Thymus (tissue), 11 donors: ENCODE measurements at regions not wholly inside any gene's neighbourhood (a gene's known extent, or its start where the extent isn't known, plus 50 kb on each side); places are given as distances from the start of the nearest gene placed in this dataset.

Source experiments
- DNase-seq, 9 donors: peaks; one replicate each; pipeline ENCODE4 v3.0.0-alpha.2; 2013; ENCODE audit warnings: low spot score in 9 of 9, low read depth in 6 of 9, missing footprints in 1 of 9
- H3K27ac ChIP-seq, 2 donors: one replicate each; pipeline ENCODE4 v1.5.1; 2013; ENCODE audit warnings: control low read depth in 1 of 2, low read depth in 1 of 2, low read length in 1 of 2, mild to moderate bottlenecking in 1 of 2, moderate library complexity in 1 of 2
- H3K27me3 ChIP-seq, 2 donors: one replicate each; pipeline ENCODE4 v1.5.1; 2013; ENCODE audit warnings: low read length in 1 of 2; ENCODE audit not compliant: control insufficient read depth in 2 of 2, insufficient read depth in 1 of 2
- H3K36me3 ChIP-seq, 2 donors: one replicate each; pipeline ENCODE4 v1.5.1; 2013; ENCODE audit warnings: low read length in 1 of 2, mild to moderate bottlenecking in 1 of 2, moderate library complexity in 1 of 2; ENCODE audit not compliant: control insufficient read depth in 2 of 2, insufficient read depth in 2 of 2
- H3K4me1 ChIP-seq, 2 donors: one replicate each; pipeline ENCODE4 v1.5.1; 2013; ENCODE audit warnings: low read length in 2 of 2; ENCODE audit not compliant: control insufficient read depth in 2 of 2, insufficient read depth in 2 of 2
- H3K4me3 ChIP-seq, 2 donors: one replicate each; pipeline ENCODE4 v1.5.1; 2013; ENCODE audit warnings: low read length in 2 of 2, control low read depth in 1 of 2, mild to moderate bottlenecking in 1 of 2
- H3K9me3 ChIP-seq, 2 donors: one replicate each; pipeline ENCODE4 v1.5.1; 2013; ENCODE audit warnings: low read length in 1 of 2, mild to moderate bottlenecking in 1 of 2; ENCODE audit not compliant: control insufficient read depth in 2 of 2, insufficient read depth in 1 of 2
- WGBS: extraction: QIAGEN DNeasy Blood & Tissue Kit; methylation state at CpG from one replicate; pipeline ENCODE4 v1.1.7; 2013; 5-methylcytosine and 5-hydroxymethylcytosine counted together
- donor health status: healthy.

DNA sequence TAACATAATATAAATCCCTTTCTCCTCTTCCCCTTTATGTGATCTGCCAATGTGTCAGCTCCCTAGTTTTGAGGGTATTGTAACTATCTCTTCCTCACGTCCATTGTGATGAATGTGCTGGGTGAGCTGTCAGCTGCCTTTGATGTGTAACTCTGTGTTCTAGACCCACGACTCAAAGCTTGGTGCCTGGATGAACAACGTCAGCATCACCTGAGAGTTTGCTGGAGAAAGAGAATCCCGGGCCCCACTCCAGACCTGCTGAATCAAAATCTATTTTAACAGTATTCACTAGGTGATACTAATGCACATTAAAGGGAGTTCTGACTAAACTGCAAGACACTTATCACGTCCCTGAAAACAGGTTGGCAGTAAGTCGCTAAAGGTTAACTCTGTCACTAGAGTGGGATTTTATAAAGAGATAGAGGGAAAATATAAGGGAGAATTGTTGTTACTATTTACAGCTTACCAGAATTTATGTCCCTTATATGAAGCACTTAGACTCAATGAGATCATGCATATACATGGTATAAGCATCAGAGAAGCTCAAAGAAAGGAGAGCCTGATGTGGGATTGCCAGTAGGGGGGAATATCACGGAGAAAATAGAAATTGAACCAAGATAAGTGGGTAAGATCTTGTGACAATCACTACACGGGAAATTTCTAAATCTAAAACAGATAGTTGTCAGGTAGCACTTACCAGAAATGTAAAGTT is 423.8 kb upstream of the SLC30A5 start:
- no peaks in the 10 kb centered on the region for H3K4me1 ChIP-seq
- WGBS = 96% methylated on average over 8 of the region's 8 CpGs
- H3K27ac ChIP-seq = no peak overlapping the region

DNA sequence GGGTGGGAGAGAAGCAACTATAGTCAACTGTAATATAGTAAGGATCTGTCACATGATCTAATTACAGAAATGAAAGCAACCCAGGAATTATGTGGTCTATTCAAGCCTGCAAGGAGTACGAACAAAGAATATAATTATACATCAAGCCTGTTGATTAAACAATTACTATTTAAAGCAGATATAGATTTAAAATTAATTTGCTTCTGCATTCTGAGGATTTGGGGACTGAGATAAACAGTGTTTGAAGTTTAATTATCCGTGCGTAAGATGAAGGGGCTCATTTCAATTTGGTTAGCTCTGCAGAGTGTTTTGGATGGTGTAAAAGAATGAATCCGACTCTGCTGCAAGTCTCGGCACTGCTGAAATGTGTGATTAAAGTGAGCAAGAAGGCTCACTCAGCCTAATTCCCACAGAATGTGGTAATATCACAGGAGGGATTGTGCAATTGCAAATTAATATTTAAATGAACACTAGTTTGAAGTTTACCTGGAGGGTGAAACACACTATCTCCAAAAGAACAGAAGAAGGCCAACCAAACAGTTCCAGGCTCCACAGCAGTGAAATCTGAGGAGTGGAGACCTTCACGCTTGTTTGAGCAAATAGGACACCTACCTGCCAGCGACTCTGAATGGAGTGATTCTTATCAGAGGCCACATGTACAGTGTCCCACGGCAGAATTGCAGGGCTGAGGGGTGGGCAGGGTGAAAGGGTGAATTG is 420.6 kb upstream of the SLC30A5 start:
- H3K4me3 ChIP-seq = no peak overlapping the region
- DNase-seq = no peak
- H3K27ac ChIP-seq = no peak overlapping the region
- H3K9me3 ChIP-seq = no peaks in the 10 kb centered on the region
- no peaks in the 10 kb centered on the region for H3K4me1 ChIP-seq
- H3K27me3 ChIP-seq = no peaks in the 10 kb centered on the region
- H3K36me3 ChIP-seq = no peaks in the 10 kb centered on the region
- 85% methylated on average over 8 of the region's 8 CpGs for WGBS

More for the DNA sequence above, 423.8 kb upstream of the SLC30A5 start:
- no peaks in the 10 kb centered on the region for H3K36me3 ChIP-seq
- H3K27me3 ChIP-seq = no peaks in the 10 kb centered on the region
- no peaks in the 10 kb centered on the region for H3K9me3 ChIP-seq
- DNase-seq = no peak
- H3K4me3 ChIP-seq = no peak overlapping the region

DNA sequence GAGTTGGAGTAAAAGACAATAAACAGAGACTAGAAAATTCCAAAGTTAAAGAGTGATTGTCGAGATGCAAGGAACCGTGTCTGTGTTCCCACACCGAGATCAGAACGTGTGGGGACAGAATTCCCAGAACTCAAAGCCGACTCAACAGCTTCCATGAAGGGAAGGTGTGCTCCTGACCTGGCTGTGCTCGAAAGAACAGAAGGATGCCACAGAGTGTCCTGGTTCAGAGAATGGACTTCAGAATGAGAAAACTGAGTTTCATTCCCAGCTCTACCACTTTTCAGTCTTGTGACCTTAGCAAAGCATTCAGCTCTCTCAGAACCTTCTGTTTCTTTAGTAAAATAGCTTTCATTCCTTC is 420.0 kb upstream of the SLC30A5 start:
- H3K4me3 ChIP-seq = no peak overlapping the region
- no peak for DNase-seq
- no peaks in the 10 kb centered on the region for H3K27me3 ChIP-seq
- H3K4me1 ChIP-seq = no peaks in the 10 kb centered on the region
- 97% methylated on average over 6 of the region's 6 CpGs for WGBS
- H3K36me3 ChIP-seq = no peaks in the 10 kb centered on the region
- peak overlapping the region in 1 of 2 donors; percentile 12 for H3K27ac ChIP-seq
- no peaks in the 10 kb centered on the region for H3K9me3 ChIP-seq

DNA sequence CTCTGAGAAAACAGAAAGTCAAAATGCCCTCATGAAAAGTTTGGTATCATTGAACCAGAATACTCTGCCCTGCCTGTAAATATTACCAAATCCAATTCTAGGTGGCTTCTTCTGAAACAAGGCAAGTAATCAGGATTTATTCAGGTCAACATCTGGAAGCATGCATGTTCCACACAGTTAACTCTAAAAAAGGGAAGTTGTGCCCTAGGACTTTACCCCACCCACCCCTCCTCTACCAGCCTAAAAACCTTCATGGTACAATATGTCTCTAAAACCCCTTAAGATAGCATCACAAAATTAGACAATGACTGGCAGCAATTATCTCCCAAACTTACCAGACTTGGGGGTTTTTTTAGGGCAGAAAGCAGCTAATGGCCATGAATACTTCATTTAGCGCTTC is 414.8 kb upstream of the SLC30A5 start:
- Histone ChIP-seq H3K27ac (no peak overlapping the region), H3K27me3 (no peaks in the 10 kb centered on the region), H3K9me3 (no peaks in the 10 kb centered on the region), H3K36me3 (no peaks in the 10 kb centered on the region), H3K4me3 (no peak overlapping the region), H3K4me1 (no peaks in the 10 kb centered on the region)
- no peak for DNase-seq
- 100% methylated on average over 1 of the region's 1 CpG for WGBS

DNA sequence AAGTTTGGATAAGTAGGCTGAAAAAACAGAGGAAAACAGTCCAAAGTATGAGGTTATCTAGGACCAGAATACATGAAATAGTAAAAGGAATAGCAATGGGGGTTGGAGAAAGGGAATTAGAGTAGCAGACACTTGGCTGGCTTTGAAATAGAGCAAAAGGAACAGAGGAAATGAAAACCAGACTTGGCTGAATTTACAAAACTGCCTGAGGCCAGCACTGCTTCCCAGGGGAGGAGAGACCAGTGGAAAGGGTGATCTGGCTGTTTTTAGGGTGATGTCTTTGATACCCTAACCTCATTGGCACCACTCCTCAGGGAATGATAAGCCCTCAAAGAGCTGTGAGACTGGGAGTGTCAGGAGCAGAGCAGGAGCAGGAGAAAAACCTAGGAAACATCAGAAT is 413.4 kb upstream of the SLC30A5 start:
- no peaks in the 10 kb centered on the region for H3K27me3 ChIP-seq
- no peak overlapping the region for H3K27ac ChIP-seq
- H3K4me3 ChIP-seq = no peak overlapping the region
- no peaks in the 10 kb centered on the region for H3K9me3 ChIP-seq
- no peak for DNase-seq
- H3K36me3 ChIP-seq = no peaks in the 10 kb centered on the region
- no peaks in the 10 kb centered on the region for H3K4me1 ChIP-seq

DNA sequence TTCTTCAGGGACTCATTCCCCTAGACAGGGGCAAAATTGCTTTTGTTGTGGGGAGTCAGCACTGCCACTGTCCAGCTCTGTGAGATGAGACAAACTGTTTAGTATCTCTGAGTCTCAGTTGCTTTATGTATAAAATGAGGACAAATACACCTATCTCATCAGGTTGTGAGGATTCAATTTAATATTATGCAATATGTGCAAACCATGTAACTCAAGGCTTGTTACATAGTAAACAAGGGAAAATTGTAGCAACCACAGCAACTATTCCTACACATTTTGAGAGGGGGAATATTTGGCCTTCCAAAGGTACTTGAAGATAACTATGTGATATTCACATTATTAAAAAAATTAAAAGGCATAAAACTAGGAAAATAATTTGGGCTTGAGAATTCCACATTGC is 411.9 kb upstream of the SLC30A5 start:
- H3K27ac ChIP-seq = no peak overlapping the region
- no peaks in the 10 kb centered on the region for H3K27me3 ChIP-seq
- H3K36me3 ChIP-seq = no peaks in the 10 kb centered on the region
- no peak overlapping the region for H3K4me3 ChIP-seq
- H3K9me3 ChIP-seq = no peaks in the 10 kb centered on the region
- DNase-seq = no peak
- no peaks in the 10 kb centered on the region for H3K4me1 ChIP-seq

DNA sequence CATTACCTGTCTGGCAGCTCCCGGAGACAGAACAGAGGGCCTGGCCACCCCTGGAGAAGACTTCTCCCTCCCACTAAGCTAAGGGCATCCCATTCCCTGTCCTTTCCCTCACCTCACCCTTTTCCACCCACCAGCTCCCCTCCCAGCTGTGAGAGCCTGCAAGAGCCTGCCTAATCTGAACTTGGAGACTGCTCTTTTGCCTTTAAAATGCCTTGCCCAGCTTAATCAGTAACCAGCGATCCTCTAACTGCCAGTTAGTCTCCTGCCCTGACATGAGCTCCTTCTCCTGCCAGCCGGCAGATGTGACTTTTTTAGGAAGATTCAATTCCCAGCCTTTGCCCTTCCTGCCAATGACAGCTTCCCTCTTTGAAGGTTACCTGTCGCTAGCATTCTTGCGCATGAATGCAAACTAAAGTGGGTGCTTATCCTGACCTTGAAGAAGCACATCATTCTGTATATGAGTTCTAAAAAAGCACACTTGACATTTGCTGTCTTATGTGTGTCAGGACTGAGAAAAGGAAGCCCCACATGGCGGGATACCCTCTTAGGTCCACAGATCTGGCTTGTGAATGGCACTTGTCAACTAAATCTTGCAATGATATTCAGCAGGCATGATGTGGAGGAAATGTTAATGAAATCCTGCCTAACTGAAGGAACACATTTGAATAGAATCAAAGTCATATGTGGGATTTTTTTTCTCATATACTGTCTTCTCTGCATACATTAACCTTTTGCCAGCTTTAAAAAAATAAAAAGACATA is 411.2 kb upstream of the SLC30A5 start:
- H3K4me1 ChIP-seq = no peaks in the 10 kb centered on the region
- H3K36me3 ChIP-seq = no peaks in the 10 kb centered on the region
- WGBS = 91% methylated on average over 6 of the region's 6 CpGs
- DNase-seq = no peak
- H3K27me3 ChIP-seq = no peaks in the 10 kb centered on the region
- no peak overlapping the region for H3K27ac ChIP-seq
- H3K4me3 ChIP-seq = no peak overlapping the region
- H3K9me3 ChIP-seq = no peaks in the 10 kb centered on the region

DNA sequence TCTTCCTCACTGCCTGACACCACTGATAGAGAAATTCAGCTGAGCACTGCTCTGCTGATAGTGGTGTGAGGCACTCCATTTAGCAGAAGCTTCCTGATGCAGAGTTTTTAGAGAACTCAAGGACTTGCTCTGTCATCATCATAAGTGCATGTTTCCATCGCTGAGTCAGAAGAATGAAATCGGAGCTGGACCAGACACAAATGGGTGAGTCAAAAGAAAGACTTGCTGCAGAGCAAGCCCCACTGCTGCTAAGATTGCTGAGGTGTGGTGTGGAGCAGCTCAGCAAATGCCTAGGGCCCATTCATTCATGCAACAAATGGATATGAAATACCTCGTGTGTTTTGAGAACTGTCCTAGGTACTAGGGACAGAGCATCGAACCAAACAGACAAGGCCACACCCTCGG is 410.2 kb upstream of the SLC30A5 start:
- H3K27ac ChIP-seq = no peak overlapping the region
- H3K4me1 ChIP-seq = no peaks in the 10 kb centered on the region
- DNase-seq = no peak
- 74% methylated on average over 5 of the region's 5 CpGs for WGBS
- H3K27me3 ChIP-seq = no peaks in the 10 kb centered on the region
- H3K9me3 ChIP-seq = no peaks in the 10 kb centered on the region
- H3K4me3 ChIP-seq = no peak overlapping the region
- H3K36me3 ChIP-seq = no peaks in the 10 kb centered on the region

DNA sequence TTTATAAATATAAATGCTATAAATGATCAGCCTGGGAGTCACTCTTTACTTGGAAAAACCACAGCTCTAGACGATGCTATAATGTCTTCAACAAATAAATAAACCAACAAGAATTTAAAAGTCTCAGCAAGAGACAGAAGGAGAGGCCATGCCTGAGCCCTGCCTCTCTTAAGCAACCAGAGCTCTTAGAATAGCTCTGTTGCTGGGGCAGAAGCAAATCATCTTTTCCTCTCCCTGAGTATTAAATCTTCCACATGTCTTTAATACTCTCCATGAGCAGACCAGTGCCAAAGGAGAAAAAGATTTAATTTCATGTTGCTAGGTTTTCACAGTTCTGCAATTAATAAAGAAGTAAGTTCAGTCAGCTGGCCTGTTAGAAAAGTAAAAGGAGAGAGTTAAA is 408.0 kb upstream of the SLC30A5 start:
- Histone ChIP-seq H3K4me3 (no peak overlapping the region), H3K27me3 (no peaks in the 10 kb centered on the region), H3K36me3 (no peaks in the 10 kb centered on the region), H3K27ac (no peak overlapping the region), H3K9me3 (no peaks in the 10 kb centered on the region), H3K4me1 (no peaks in the 10 kb centered on the region)
- no peak for DNase-seq
- WGBS = 78% methylated on average over 1 of the region's 1 CpG
